Smooth muscle cell (in vitro differentiated cells): ENCODE measurements at regions not wholly inside any gene's neighbourhood (a gene's known extent, or its start where the extent isn't known, plus 50 kb on each side); places are given as distances from the start of the nearest gene placed in this dataset.

Experiments
- DNase-seq: peaks from one replicate; lab custom pipeline; 2025; ENCODE audit not compliant: unreplicated experiment; lab: John Stamatoyannopoulos, UW
- H2AFZ ChIP-seq: fragments of 200-600 bp; sonication (generic); 2 replicates; pipeline ENCODE4 v1.6.0; 2016; ENCODE audit warnings: antibody characterized with exemption, low read depth, mild to moderate bottlenecking
- H3F3A ChIP-seq: fragments of 200-600 bp; sonication (generic); 2 replicates; pipeline ENCODE4 v1.6.0; 2017; ENCODE audit warnings: antibody characterized with exemption, low read depth
- H3K27ac ChIP-seq: fragments of 200-600 bp; sonication (generic); 2 replicates; pipeline ENCODE4 v1.5.1; 2016; ENCODE audit warnings: low read depth, mild to moderate bottlenecking
- H3K27me3 ChIP-seq: fragments of 200-600 bp; sonication (generic); 2 replicates; pipeline ENCODE4 v1.6.1; 2016; ENCODE audit warnings: low read depth, mild to moderate bottlenecking
- H3K36me3 ChIP-seq: fragments of 200-600 bp; sonication (generic); 2 replicates; pipeline ENCODE4 v1.5.1; 2016; ENCODE audit warnings: low read depth
- H3K4me1 ChIP-seq: fragments of 200-600 bp; sonication (generic); 2 replicates; pipeline ENCODE4 v1.5.1; 2016; ENCODE audit warnings: low read depth
- H3K4me2 ChIP-seq: fragments of 200-600 bp; sonication (generic); 2 replicates; pipeline ENCODE4 v1.6.0; 2016; ENCODE audit warnings: mild to moderate bottlenecking
- H3K4me3 ChIP-seq: fragments of 200-600 bp; sonication (generic); 2 replicates; pipeline ENCODE4 v1.5.1; 2016; ENCODE audit warnings: mild to moderate bottlenecking
- H3K79me2 ChIP-seq: fragments of 200-600 bp; sonication (generic); 2 replicates; pipeline ENCODE4 v1.6.0; 2016; ENCODE audit warnings: low read depth, mild to moderate bottlenecking
- H3K9ac ChIP-seq: fragments of 200-600 bp; sonication (generic); 2 replicates; pipeline ENCODE4 v1.6.0; 2016; ENCODE audit warnings: low read depth
- H3K9me3 ChIP-seq: fragments of 200-600 bp; sonication (generic); replicated peaks from 2 replicates; pipeline ENCODE4 v1.5.1; 2016; ENCODE audit warnings: low read depth
- H4K20me1 ChIP-seq: fragments of 200-600 bp; sonication (generic); 2 replicates; pipeline ENCODE4 v1.6.0; 2016; ENCODE audit warnings: low read depth
- WGBS: methylation state at CpG from one replicate; pipeline ENCODE4 v1.1.7; 2016; ENCODE audit warnings: low lambda C conversion rate; 5-methylcytosine and 5-hydroxymethylcytosine counted together
- TF ChIP-seq, protein P1 (sequence below): fragments of 200-600 bp; sonication (generic); IDR thresholded peaks from 2 replicates; pipeline ENCODE4 v1.5.1; 2017; ENCODE audit warnings: borderline replicate concordance, mild to moderate bottlenecking, antibody characterized with exemption; ENCODE audit not compliant: insufficient read depth, poor library complexity, severe bottlenecking

DNA sequence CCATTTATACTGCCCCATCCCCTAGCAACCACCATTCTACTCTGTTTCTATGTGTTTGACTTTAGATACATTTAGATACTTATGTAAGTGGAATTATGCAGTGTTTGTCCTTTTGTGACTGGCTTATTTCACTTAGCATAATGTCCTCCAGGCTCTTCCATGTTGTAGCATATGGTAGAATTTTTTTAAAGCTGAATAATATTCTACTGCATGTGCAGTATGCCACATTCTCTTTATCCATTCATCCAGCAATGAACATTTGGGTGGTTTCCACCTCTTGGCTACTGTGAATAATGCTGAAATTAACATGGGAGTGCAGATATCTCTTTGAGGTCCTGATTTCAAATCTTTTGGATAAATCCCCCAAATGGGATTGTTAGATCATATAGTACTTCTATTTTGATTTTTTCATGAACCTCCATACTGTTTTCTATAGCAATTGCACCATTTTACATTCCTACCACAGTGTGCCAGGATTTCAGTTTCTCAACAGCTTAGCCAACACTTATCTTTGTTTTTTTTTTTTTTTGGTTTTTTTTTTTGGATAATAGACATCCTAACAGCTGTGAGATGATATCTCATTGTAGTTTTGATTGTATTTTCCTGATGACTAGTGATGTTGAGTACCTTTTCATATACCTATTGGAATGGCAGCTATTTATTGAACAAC is 105.9 kb upstream of the LNX1 start:
- Histone ChIP-seq H3K4me2 (no peak overlapping the region), H3K9ac (no peak overlapping the region), H3K9me3 (no peaks in the 10 kb centered on the region), H3K27me3 (no peaks in the 10 kb centered on the region), H2AFZ (no peak overlapping the region), H3K27ac (no peak overlapping the region), H4K20me1 (no peaks in the 10 kb centered on the region), H3K4me3 (no peak overlapping the region), H3K79me2 (no peaks in the 10 kb centered on the region), H3F3A (no peaks in the 10 kb centered on the region), H3K36me3 (no peaks in the 10 kb centered on the region), H3K4me1 (no peaks in the 10 kb centered on the region)
- TF ChIP-seq, protein P1, sequence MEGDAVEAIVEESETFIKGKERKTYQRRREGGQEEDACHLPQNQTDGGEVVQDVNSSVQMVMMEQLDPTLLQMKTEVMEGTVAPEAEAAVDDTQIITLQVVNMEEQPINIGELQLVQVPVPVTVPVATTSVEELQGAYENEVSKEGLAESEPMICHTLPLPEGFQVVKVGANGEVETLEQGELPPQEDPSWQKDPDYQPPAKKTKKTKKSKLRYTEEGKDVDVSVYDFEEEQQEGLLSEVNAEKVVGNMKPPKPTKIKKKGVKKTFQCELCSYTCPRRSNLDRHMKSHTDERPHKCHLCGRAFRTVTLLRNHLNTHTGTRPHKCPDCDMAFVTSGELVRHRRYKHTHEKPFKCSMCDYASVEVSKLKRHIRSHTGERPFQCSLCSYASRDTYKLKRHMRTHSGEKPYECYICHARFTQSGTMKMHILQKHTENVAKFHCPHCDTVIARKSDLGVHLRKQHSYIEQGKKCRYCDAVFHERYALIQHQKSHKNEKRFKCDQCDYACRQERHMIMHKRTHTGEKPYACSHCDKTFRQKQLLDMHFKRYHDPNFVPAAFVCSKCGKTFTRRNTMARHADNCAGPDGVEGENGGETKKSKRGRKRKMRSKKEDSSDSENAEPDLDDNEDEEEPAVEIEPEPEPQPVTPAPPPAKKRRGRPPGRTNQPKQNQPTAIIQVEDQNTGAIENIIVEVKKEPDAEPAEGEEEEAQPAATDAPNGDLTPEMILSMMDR, result no peak
- DNase-seq, result no peak

DNA sequence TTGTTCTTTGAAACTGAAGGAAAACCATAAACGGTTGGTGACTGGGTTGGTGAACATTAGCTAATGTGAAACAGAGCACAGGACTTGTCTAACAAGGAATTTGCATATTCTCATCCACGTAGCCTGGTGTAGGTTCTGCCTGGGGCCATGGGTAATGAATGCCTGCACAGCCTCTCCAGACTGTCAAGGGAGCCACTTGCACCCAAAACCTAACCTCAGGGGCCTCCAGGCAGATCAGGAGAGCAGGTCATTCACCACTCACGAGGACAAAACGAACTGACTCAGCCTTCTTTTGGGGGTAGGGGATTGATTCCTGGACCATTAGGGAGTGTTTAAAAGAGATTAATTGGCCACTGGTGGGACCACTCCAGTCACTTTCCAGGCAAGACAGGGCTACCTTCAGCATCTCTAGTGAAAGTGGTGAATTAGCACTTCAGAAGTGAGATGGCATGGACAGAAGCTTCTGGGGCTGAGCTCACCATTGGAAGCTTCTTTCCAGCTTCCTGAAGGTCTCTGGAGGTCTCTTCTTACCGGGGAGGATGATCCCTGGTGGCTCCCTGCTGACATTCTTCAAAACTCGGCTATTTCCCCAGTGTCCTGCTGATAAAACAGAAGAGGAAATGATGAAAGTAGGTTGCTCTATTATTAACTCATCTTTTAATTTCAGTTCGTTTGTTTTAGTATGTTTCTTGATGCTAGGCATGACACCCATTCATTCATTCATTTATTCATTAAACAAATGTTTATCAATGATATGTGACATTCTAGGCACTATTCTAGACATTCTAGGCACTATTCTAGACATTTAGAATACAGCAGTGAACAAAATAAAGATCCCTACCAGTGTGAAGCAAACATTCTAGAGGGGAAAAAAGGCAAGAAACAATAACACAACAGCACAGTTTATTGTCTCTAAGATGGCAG is 104.5 kb upstream of the LNX1 start:
- Histone ChIP-seq H3K36me3 (no peaks in the 10 kb centered on the region), H3K4me3 (no peak overlapping the region), H3K9me3 (no peaks in the 10 kb centered on the region), H3K79me2 (no peaks in the 10 kb centered on the region), H3K27ac (no peak overlapping the region), H3K4me1 (no peaks in the 10 kb centered on the region), H3K4me2 (no peak overlapping the region), H3K9ac (no peak overlapping the region), H2AFZ (no peak overlapping the region), H4K20me1 (no peaks in the 10 kb centered on the region), H3F3A (no peaks in the 10 kb centered on the region), H3K27me3 (no peaks in the 10 kb centered on the region)
- TF ChIP-seq, protein P1, result no peak
- no peak for DNase-seq
- 43% methylated on average over 7 of the region's 7 CpGs for WGBS

DNA sequence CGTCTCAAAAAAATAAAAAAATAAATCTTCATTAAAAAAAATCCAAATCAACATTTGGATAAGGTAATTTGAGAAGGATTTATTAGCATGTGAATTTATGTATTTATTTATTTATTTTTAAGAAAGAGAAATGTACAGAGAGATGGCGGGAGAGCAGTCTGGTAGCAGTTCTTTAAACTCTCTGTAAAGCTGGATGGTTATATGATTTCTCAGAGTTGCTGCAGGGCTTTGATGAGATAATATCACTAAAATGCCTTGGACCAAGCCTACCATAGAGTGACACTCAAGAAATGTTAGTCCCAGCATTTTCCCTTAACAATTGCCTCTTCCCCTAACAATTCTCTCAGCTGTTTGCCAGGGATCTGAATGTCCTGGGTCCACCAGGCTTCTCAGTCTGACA is 103.4 kb upstream of the LNX1 start:
- H3F3A ChIP-seq, result no peaks in the 10 kb centered on the region
- H3K27me3 ChIP-seq, result no peaks in the 10 kb centered on the region
- no peaks in the 10 kb centered on the region for H3K79me2 ChIP-seq
- H4K20me1 ChIP-seq, result no peaks in the 10 kb centered on the region
- no peak overlapping the region for H3K4me2 ChIP-seq
- H3K4me3 ChIP-seq, result no peak overlapping the region
- no peaks in the 10 kb centered on the region for H3K9me3 ChIP-seq
- H3K4me1 ChIP-seq, result no peaks in the 10 kb centered on the region
- no peak overlapping the region for H3K27ac ChIP-seq
- TF ChIP-seq, protein P1, result no peak
- 93% methylated on average over 2 of the region's 2 CpGs for WGBS
- no peak overlapping the region for H2AFZ ChIP-seq
- H3K9ac ChIP-seq, result no peak overlapping the region
- H3K36me3 ChIP-seq, result no peaks in the 10 kb centered on the region
- no peak for DNase-seq

DNA sequence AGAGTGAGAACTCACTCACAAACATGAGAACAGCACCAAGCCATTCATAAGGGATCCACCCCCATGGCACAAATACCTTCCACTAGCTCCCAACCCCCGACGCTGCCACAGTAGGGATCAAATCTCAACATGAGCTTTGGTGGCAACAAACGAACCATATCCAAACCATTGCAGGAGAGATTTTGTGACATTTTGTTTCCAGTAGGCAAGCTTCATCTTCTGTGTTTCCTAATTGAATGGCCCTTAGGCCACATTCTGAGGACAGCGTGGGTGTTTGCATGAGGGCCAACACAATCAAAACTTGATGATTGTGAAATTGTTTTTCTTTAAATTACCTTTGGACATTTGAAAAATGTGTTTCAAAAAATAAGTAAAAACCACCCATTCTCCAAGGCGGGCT is 102.6 kb upstream of the LNX1 start:
- WGBS, result 89% methylated on average over 5 of the region's 5 CpGs
- no peak overlapping the region for H3K27ac ChIP-seq
- H3K9ac ChIP-seq, result no peak overlapping the region
- H3K9me3 ChIP-seq, result no peaks in the 10 kb centered on the region
- H3K4me3 ChIP-seq, result no peak overlapping the region
- no peaks in the 10 kb centered on the region for H4K20me1 ChIP-seq
- H3K36me3 ChIP-seq, result no peaks in the 10 kb centered on the region
- DNase-seq, result no peak
- H3F3A ChIP-seq, result no peaks in the 10 kb centered on the region
- no peaks in the 10 kb centered on the region for H3K4me1 ChIP-seq
- H3K4me2 ChIP-seq, result no peak overlapping the region
- no peaks in the 10 kb centered on the region for H3K79me2 ChIP-seq
- H3K27me3 ChIP-seq, result no peaks in the 10 kb centered on the region
- TF ChIP-seq, protein P1, result no peak
- H2AFZ ChIP-seq, result no peak overlapping the region
